ENCODE measurements at regions not wholly inside any gene's neighbourhood (a gene's known extent, or its start where the extent isn't known, plus 50 kb on each side); places are given as distances from the start of the nearest gene placed in this dataset.

- Histone ChIP-seq H3K23ac (ENCODE audit: insufficient read length) (no peak overlapping the region), H3K4me2 (ENCODE audit: insufficient read depth in 1 of 2, low read depth in 2 of 2, low read length in 2 of 2) (no peak overlapping the region), H4K20me1 (replicated peaks in 1 of 2; ENCODE audit: control insufficient read depth in 1 of 2, insufficient read depth in 2 of 2, low read length in 2 of 2) (no peaks in the 10 kb centered on the region), H3K4me3 (ENCODE audit: extremely low read depth in 1 of 4, insufficient read depth in 2 of 4, low read depth in 3 of 4, low read length in 4 of 4) (no peak overlapping the region), H4K5ac (ENCODE audit: insufficient read length, low read depth, low read length) (no peak overlapping the region), H2AK5ac (ENCODE audit: low read depth, low read length) (no peak overlapping the region), H4K91ac (replicated peaks; ENCODE audit: insufficient read length, low read length) (no peak overlapping the region), H3K4me1 (replicated peaks in 1 of 4; ENCODE audit: control insufficient read depth in 3 of 4, insufficient read depth in 4 of 4, low read length in 3 of 4) (no peaks in the 10 kb centered on the region), H3K9me3 (ENCODE audit: insufficient read depth in 2 of 2, low read depth in 1 of 2, low read length in 1 of 2) (no peaks in the 10 kb centered on the region), H2BK5ac (ENCODE audit: low read depth, low read length) (no peak overlapping the region), H4K8ac (ENCODE audit: extremely low read depth, insufficient read depth, low read length) (no peak overlapping the region), H3K27me3 (replicated peaks in 1 of 4; ENCODE audit: control insufficient read depth in 3 of 4, extremely low read depth in 1 of 4, insufficient read depth in 3 of 4, low read length in 3 of 4) (no peaks in the 10 kb centered on the region), H2BK15ac (ENCODE audit: low read length) (no peak overlapping the region), H2AFZ (ENCODE audit: low read length) (no peak overlapping the region), H3K23me2 (ENCODE audit: low read depth, low read length) (no peaks in the 10 kb centered on the region), H3K4ac (replicated peaks; ENCODE audit: insufficient read length, low read depth, low read length) (no peak overlapping the region), H3K79me1 (ENCODE audit: low read depth, low read length) (no peaks in the 10 kb centered on the region), H3K79me2 (ENCODE audit: control insufficient read depth in 1 of 2, insufficient read depth in 2 of 2, low read length in 2 of 2) (no peaks in the 10 kb centered on the region), H2BK20ac (ENCODE audit: low read length) (no peak overlapping the region), H2BK12ac (ENCODE audit: low read depth, low read length) (no peak overlapping the region), H3K9ac (replicated peaks in 1 of 4; ENCODE audit: extremely low read depth in 1 of 4, low read depth in 3 of 4, low read length in 3 of 4) (no peak overlapping the region), H3K27ac (ENCODE audit: low read depth, low read length) (no peak overlapping the region), H3K18ac (ENCODE audit: extremely low read depth, low read length) (no peak overlapping the region), H3K56ac (replicated peaks; ENCODE audit: insufficient read length, low read depth, low read length) (no peak overlapping the region), H3K14ac (ENCODE audit: insufficient read length) (no peak overlapping the region), H2BK120ac (replicated peaks; ENCODE audit: low read depth, low read length) (no peak overlapping the region), H3K36me3 (ENCODE audit: control insufficient read depth in 2 of 4, insufficient read depth in 4 of 4, low read length in 3 of 4) (no peaks in the 10 kb centered on the region)
- TF ChIP-seq KDM5A (IDR thresholded peaks at IDR 0.05; ENCODE audit: low read length) (no peak), TAF7 (optimal IDR thresholded peaks at IDR 0.05; ENCODE audit: borderline replicate concordance, low read depth, low read length) (no peak), GTF2F1 (IDR thresholded peaks at IDR 0.05; ENCODE audit: borderline replicate concordance, low read depth, low read length) (no peak), HDAC6 (IDR thresholded peaks at IDR 0.05; ENCODE audit: low read depth, low read length) (no peak), SP4 (IDR thresholded peaks at IDR 0.05; ENCODE audit: low read length) (no peak), ATF2 (IDR thresholded peaks at IDR 0.05; ENCODE audit: low read length) (no peak), RFX5 (IDR thresholded peaks at IDR 0.05; ENCODE audit: borderline replicate concordance, low read depth, low read length) (no peak)
- ChIA-PET POLR2A (ENCODE audit: partially characterized antibody) (no interaction called here), CTCF (ENCODE audit: partially characterized antibody) (no interaction called here)
- FAIRE-seq (no peak), DNase-seq (ENCODE audit: low read depth in 1 of 2, low spot score in 2 of 2) (no peak)
- 84% methylated on average over 7 of the region's 7 CpGs; no CpG with 5 or more reads in 1 of the 2 experiments for WGBS, 2 experiments (ENCODE audit: extremely low coverage in 1 of 2, insufficient coverage in 1 of 2, insufficient read length in 1 of 2, insufficient replicate concordance in 2 of 2, low coverage in 1 of 2, low lambda C conversion rate in 2 of 2, missing lambda C conversion rate in 1 of 2)
Measured at GRCh38 chr1:218705911-218706893, 361.1 kb downstream of the TGFB2 start.
